ENCODE measurements at regions not wholly inside any gene's neighbourhood (a gene's known extent, or its start where the extent isn't known, plus 50 kb on each side); places are given as distances from the start of the nearest gene placed in this dataset.

- no peak for DNase-seq (ENCODE audit: extremely low read depth, low read depth)
- no peak for TF ChIP-seq CTCF (IDR thresholded peaks at IDR 0.05; ENCODE audit: low read depth, low read length)
Observed at GRCh38 chr2:71832388-71832787, 315.3 kb downstream of the CYP26B1 start.

GRCh38 chr2:71831193-71831577, 316.5 kb downstream of the CYP26B1 start:
- TF ChIP-seq CTCF (IDR thresholded peaks at IDR 0.05; ENCODE audit: low read depth, low read length), result no peak; the same call in 1 of the 2 replicates

GRCh38 chr2:71830497-71831192, 317.0 kb downstream of the CYP26B1 start:
- no peak for TF ChIP-seq CTCF (IDR thresholded peaks at IDR 0.05; ENCODE audit: low read depth, low read length)
- DNase-seq (ENCODE audit: extremely low read depth, low read depth), result no peak

More at GRCh38 chr2:71831193-71831577, 316.5 kb downstream of the CYP26B1 start:
- DNase-seq (ENCODE audit: extremely low read depth, low read depth), result peak; percentile 50

- no peak for TF ChIP-seq CTCF (IDR thresholded peaks at IDR 0.05; ENCODE audit: low read depth, low read length)
- DNase-seq (ENCODE audit: extremely low read depth, low read depth), result no peak
Observed at GRCh38 chr2:71829008-71829407, 318.7 kb downstream of the CYP26B1 start.

GRCh38 chr2:71827973-71828372, 319.7 kb downstream of the CYP26B1 start:
- no peak for TF ChIP-seq CTCF (IDR thresholded peaks at IDR 0.05; ENCODE audit: low read depth, low read length)
- DNase-seq (ENCODE audit: extremely low read depth, low read depth), result no peak

- DNase-seq (ENCODE audit: extremely low read depth, low read depth), result no peak
- no peak for TF ChIP-seq CTCF (IDR thresholded peaks at IDR 0.05; ENCODE audit: low read depth, low read length)
Observed at GRCh38 chr2:71827524-71827901, 320.1 kb downstream of the CYP26B1 start.

- TF ChIP-seq CTCF (IDR thresholded peaks at IDR 0.05; ENCODE audit: low read depth, low read length), result no peak
Observed at GRCh38 chr2:71826826-71827523, 320.7 kb downstream of the CYP26B1 start.

More at GRCh38 chr2:71826826-71827523, 320.7 kb downstream of the CYP26B1 start:
- DNase-seq (ENCODE audit: extremely low read depth, low read depth), result no peak

All from AG09319 (cell line).